Right atrium auricular region (tissue), 2 donors: ENCODE measurements at regions not wholly inside any gene's neighbourhood (a gene's known extent, or its start where the extent isn't known, plus 50 kb on each side); places are given as distances from the start of the nearest gene placed in this dataset.

Experiments used
- DNase-seq: peaks from one replicate; pipeline ENCODE4 v3.0.0-alpha.2; 2019; ENCODE audit warnings: low spot score
- H3K27ac ChIP-seq, 2 donors: fragments of 200-600 bp; sonication (generic); 1 replicate in 1 of 2; 2 replicates in 1 of 2; pipeline ENCODE4 v1.5.1; 2016 to 2019
- H3K27me3 ChIP-seq, 2 donors: fragments of 200-600 bp; sonication (generic); one replicate each; pipeline versions ENCODE4 v1.5.1 to v1.6.0; 2017 to 2019
- H3K36me3 ChIP-seq: fragments of 200-600 bp; sonication (generic); one replicate; pipeline ENCODE4 v1.5.1; 2016
- H3K4me1 ChIP-seq, 2 donors: fragments of 200-600 bp; sonication (generic); one replicate each; pipeline versions ENCODE4 v1.5.1 to v1.6.0; 2017 to 2019
- H3K4me3 ChIP-seq, 2 donors: fragments of 200-600 bp; sonication (generic); 1 replicate in 1 of 2; 2 replicates in 1 of 2; pipeline ENCODE4 v1.5.1; 2017 to 2019; ENCODE audit warnings: mild to moderate bottlenecking in 1 of 2, moderate library complexity in 1 of 2
- H3K9me3 ChIP-seq, 2 donors: fragments of 200-600 bp; sonication (generic); one replicate each; pipeline ENCODE4 v1.5.1; 2019
- TF ChIP-seq, protein P1 (sequence below), 2 donors: fragments of 200-600 bp; sonication (generic); IDR thresholded peaks; one replicate each; pipeline ENCODE4 v1.5.1; 2019; ENCODE audit warnings: antibody characterized with exemption in 2 of 2

DNA sequence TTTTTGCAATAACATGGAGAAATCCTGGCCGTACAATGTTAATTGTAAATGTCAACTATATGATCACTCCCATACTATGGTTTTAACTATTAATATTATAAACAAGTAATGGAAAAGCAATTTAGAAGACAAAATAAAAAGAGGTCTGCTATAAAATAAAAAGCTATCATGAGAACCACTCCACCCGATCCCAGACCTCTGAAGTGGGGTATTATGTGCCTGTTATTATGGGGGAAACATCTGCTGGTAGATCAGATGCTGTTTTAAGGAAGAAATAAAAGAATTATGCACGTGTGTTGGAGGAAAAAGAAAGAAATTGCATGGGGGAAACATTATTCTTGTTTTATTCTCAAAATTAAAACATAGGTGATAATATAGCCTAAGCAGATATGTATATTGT lies 615.7 kb upstream of the ARID1B start:
- H3K27ac ChIP-seq = no peak overlapping the region
- H3K9me3 ChIP-seq = no peaks in the 10 kb centered on the region
- H3K4me3 ChIP-seq = no peak overlapping the region
- TF ChIP-seq, protein P1, sequence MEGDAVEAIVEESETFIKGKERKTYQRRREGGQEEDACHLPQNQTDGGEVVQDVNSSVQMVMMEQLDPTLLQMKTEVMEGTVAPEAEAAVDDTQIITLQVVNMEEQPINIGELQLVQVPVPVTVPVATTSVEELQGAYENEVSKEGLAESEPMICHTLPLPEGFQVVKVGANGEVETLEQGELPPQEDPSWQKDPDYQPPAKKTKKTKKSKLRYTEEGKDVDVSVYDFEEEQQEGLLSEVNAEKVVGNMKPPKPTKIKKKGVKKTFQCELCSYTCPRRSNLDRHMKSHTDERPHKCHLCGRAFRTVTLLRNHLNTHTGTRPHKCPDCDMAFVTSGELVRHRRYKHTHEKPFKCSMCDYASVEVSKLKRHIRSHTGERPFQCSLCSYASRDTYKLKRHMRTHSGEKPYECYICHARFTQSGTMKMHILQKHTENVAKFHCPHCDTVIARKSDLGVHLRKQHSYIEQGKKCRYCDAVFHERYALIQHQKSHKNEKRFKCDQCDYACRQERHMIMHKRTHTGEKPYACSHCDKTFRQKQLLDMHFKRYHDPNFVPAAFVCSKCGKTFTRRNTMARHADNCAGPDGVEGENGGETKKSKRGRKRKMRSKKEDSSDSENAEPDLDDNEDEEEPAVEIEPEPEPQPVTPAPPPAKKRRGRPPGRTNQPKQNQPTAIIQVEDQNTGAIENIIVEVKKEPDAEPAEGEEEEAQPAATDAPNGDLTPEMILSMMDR (IDR thresholded peaks at IDR 0.05) = no peak
- DNase-seq = no peak
- H3K27me3 ChIP-seq = no peaks in the 10 kb centered on the region
- no peaks in the 10 kb centered on the region for H3K4me1 ChIP-seq
- H3K36me3 ChIP-seq = no peaks in the 10 kb centered on the region

DNA sequence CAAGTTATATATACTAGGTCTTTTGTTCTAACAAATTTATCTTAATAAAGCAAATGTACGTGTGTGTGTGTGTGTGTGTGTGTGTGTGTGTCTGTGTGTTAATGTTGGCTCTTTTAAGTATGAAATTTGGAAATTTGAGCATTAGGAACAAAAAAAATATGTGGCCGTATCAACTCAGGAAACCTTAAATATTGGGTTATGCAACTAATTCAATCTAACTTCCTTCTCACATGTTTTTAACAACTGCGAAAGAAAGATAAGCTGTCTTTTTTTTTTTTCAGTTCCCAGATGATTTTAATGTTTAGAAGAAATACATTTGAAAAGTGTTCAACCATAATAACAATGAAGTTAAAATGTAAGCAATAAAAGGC lies 616.4 kb upstream of the ARID1B start:
- Histone ChIP-seq H3K27ac (no peak overlapping the region), H3K9me3 (no peaks in the 10 kb centered on the region), H3K36me3 (no peaks in the 10 kb centered on the region), H3K4me3 (no peak overlapping the region), H3K27me3 (no peaks in the 10 kb centered on the region), H3K4me1 (no peaks in the 10 kb centered on the region)
- TF ChIP-seq, protein P1 (IDR thresholded peaks at IDR 0.05) = no peak
- DNase-seq = no peak

DNA sequence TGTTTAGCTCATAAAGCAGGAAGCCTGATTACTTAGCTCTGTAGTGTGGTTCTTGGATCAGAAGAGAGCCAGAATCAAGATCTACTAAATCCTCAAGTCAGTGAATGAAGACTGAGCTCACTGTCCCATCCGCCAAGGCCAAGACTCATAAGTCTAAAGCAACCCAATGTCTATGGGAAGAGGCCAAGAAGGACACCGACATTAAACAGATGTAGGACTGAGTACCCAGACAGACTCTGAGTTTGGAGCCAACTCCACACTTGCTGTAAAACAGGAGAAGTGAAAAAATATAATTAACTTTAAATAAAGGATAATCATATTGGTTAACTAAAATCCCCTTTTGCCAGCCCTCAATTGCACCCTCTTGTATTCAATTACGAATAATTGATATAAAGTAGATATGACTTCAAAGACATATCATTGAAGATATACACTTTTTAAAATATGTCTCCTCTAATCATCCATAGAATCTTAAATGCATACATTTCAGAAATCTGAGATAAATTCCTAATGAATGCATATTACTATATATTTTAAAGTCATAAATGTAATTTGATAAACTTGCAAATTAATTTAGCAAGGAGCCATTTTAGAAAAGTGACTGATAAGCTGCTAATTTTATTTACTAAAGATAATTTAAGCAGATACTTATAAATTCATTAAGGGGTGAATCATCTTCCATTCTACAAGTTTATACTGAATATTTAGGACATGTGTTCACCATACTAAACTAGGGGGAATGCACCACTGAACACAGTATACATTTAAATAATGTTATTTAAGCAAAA lies 617.0 kb upstream of the ARID1B start:
- H3K9me3 ChIP-seq = no peaks in the 10 kb centered on the region
- DNase-seq = no peak
- no peaks in the 10 kb centered on the region for H3K4me1 ChIP-seq
- no peaks in the 10 kb centered on the region for H3K27me3 ChIP-seq
- no peak overlapping the region for H3K4me3 ChIP-seq
- H3K27ac ChIP-seq = no peak overlapping the region
- H3K36me3 ChIP-seq = no peaks in the 10 kb centered on the region
- TF ChIP-seq, protein P1 (IDR thresholded peaks at IDR 0.05) = no peak

DNA sequence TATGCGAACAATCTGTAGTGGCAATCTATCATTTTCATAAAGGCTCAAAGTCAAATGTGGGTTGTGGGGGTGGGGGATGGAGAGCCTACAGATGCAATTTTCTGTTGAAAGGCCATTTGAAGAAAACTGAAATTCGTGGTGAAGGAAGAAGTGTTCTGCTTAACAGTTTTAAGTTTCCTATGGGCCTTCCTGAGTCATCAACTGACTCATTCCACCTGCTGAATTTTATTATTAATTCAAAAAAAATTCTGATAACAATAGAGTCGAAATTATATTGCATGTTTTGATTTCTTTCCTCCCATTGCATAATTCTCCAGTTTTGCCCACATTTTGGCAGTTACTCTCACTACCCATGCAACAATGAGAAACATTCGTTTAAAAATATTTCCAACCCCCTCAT lies 622.3 kb upstream of the ARID1B start:
- TF ChIP-seq, protein P1 (IDR thresholded peaks at IDR 0.05) = no peak
- no peaks in the 10 kb centered on the region for H3K9me3 ChIP-seq
- H3K4me3 ChIP-seq = no peak overlapping the region
- H3K4me1 ChIP-seq = no peaks in the 10 kb centered on the region
- DNase-seq = no peak
- H3K36me3 ChIP-seq = no peaks in the 10 kb centered on the region
- no peak overlapping the region for H3K27ac ChIP-seq
- H3K27me3 ChIP-seq = no peaks in the 10 kb centered on the region

DNA sequence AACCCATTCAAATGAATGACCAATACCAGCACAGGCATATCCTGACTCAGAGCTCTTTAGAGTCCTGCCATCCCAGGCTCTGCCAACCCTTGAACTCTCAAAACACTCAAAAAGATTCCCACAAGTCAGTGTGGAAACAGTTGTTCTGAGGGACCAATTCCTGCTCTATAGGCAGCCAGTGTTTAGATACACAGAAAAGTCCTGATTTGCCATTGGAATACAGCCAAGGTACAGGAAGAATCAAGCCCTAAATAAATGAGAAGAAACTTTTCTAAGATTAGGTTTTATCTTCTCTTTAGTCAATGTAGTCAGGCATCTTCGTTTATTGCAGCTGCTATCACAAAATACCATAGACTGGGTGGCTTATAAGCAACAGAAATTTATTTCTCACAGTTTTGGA lies 626.8 kb upstream of the ARID1B start:
- Histone ChIP-seq H3K4me3 (no peak overlapping the region), H3K27ac (no peak overlapping the region), H3K27me3 (no peaks in the 10 kb centered on the region), H3K36me3 (no peaks in the 10 kb centered on the region), H3K4me1 (no peaks in the 10 kb centered on the region), H3K9me3 (no peaks in the 10 kb centered on the region)
- no peak for DNase-seq
- TF ChIP-seq, protein P1 (IDR thresholded peaks at IDR 0.05) = no peak

DNA sequence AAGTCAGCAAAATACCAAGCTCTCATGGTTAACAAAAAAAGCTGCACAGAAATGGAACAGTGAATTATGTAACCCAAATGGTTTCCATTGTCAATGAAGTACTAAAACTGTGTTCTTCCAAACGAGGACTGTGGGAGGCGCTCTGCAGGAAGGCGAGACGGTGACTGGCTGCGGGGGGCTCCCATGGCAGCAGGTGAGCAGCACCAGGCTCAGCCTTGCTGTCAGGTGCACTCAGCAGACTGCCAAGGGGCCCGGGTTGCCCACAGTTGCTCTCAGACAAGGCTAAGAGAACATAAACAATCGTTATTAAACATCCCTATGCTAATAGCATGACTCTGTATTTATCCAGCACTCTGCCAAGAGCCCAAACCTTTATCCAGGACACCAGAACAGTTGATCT lies 630.3 kb upstream of the ARID1B start:
- TF ChIP-seq, protein P1 (IDR thresholded peaks at IDR 0.05) = no peak

More for the DNA sequence above, 630.3 kb upstream of the ARID1B start:
- H3K36me3 ChIP-seq = no peaks in the 10 kb centered on the region
- no peaks in the 10 kb centered on the region for H3K27me3 ChIP-seq
- H3K4me3 ChIP-seq = no peak overlapping the region
- no peaks in the 10 kb centered on the region for H3K9me3 ChIP-seq
- no peak overlapping the region for H3K27ac ChIP-seq
- no peak for DNase-seq
- H3K4me1 ChIP-seq = no peaks in the 10 kb centered on the region
